SK-N-SH treated with all-trans-retinoic acid at 6 μM for 48 hours (cell line): ENCODE measurements at regions not wholly inside any gene's neighbourhood (a gene's known extent, or its start where the extent isn't known, plus 50 kb on each side); places are given as distances from the start of the nearest gene placed in this dataset.

Experiments
- ATAC-seq: fragments of 200-7000 bp; cut with Tn5 transposase; 3 replicates; pipeline ENCODE4 v1.9.1; 2020; ENCODE audit warnings: mild to moderate bottlenecking, moderate library complexity
- ARNTL ChIP-seq: fragments of 450-650 bp; formaldehyde crosslinking; IDR thresholded peaks from 2 replicates; pipeline ENCODE4 v1.5.0; 2020; ENCODE audit warnings: low read depth, mild to moderate bottlenecking, moderate library complexity, borderline replicate concordance
- BACH2 ChIP-seq: fragments of 250-450 bp; sonication (Bioruptor Pico); IDR thresholded peaks from 2 replicates; pipeline ENCODE4 v1.9.0; 2021; ENCODE audit warnings: mild to moderate bottlenecking, borderline replicate concordance
- CSDC2 ChIP-seq: fragments of 250-450 bp; sonication (Bioruptor Pico); IDR thresholded peaks from 2 replicates; pipeline ENCODE4 v1.5.0; 2020; ENCODE audit warnings: mild to moderate bottlenecking, moderate library complexity
- GLIS3 ChIP-seq: fragments of 250-450 bp; sonication (Bioruptor Pico); IDR thresholded peaks from 2 replicates; pipeline ENCODE4 v1.5.0; 2020; ENCODE audit warnings: mild to moderate bottlenecking, moderate library complexity
- ISL1 ChIP-seq: fragments of 250-450 bp; sonication (Bioruptor Pico); IDR thresholded peaks from 2 replicates; pipeline ENCODE4 v2.1.2; 2022; ENCODE audit warnings: mild to moderate bottlenecking, moderate library complexity
- OSR1 ChIP-seq: fragments of 250-450 bp; sonication (Bioruptor Pico); IDR thresholded peaks from 2 replicates; pipeline ENCODE4 v1.8.0; 2022; ENCODE audit warnings: moderate library complexity, mild to moderate bottlenecking, inconsistent platforms
- PPARA ChIP-seq: fragments of 250-450 bp; sonication (Bioruptor Pico); IDR thresholded peaks from 2 replicates; pipeline ENCODE4 v1.5.0; 2020; ENCODE audit warnings: mild to moderate bottlenecking, borderline replicate concordance
- RARB ChIP-seq: fragments of 250-450 bp; sonication (Bioruptor Pico); IDR thresholded peaks from 2 replicates; pipeline ENCODE4 v1.8.0; 2021; ENCODE audit warnings: mild to moderate bottlenecking, moderate library complexity
- TCF4 ChIP-seq: fragments of 250-450 bp; sonication (Bioruptor Pico); IDR thresholded peaks from 2 replicates; pipeline ENCODE4 v1.8.0; 2021; ENCODE audit warnings: mild to moderate bottlenecking, moderate library complexity, borderline replicate concordance
- ZC3H10 ChIP-seq: fragments of 250-450 bp; sonication (Bioruptor Pico); IDR thresholded peaks from 2 replicates; pipeline ENCODE4 v1.5.1; 2021; ENCODE audit warnings: mild to moderate bottlenecking, moderate library complexity
- ZFP3 ChIP-seq: fragments of 250-450 bp; sonication (Bioruptor Pico); IDR thresholded peaks from 2 replicates; pipeline ENCODE4 v1.5.0; 2020; ENCODE audit warnings: mild to moderate bottlenecking, moderate library complexity
- ZFP30 ChIP-seq: fragments of 450-650 bp; formaldehyde crosslinking; IDR thresholded peaks from 2 replicates; pipeline ENCODE4 v1.5.0; 2022; ENCODE audit warnings: mild to moderate bottlenecking, moderate library complexity
- ZNF565 ChIP-seq: fragments of 450-650 bp; formaldehyde crosslinking; conservative IDR thresholded peaks from 2 replicates; pipeline ENCODE4 v1.5.0; 2020; ENCODE audit warnings: low read depth, mild to moderate bottlenecking, moderate library complexity
- ZNF70 ChIP-seq: fragments of 450-650 bp; formaldehyde crosslinking; IDR thresholded peaks from 2 replicates; pipeline ENCODE4 v1.5.0; 2020; ENCODE audit warnings: mild to moderate bottlenecking, moderate library complexity
- ZNF8 ChIP-seq: fragments of 450-650 bp; formaldehyde crosslinking; IDR thresholded peaks from 2 replicates; pipeline ENCODE4 v1.5.0; 2020; ENCODE audit warnings: mild to moderate bottlenecking, moderate library complexity
- TF ChIP-seq, protein P1 (sequence below): fragments of 250-450 bp; sonication (Bioruptor Pico); IDR thresholded peaks from 2 replicates; pipeline ENCODE4 v1.5.1; 2021; ENCODE audit warnings: mild to moderate bottlenecking, moderate library complexity
- TF ChIP-seq, protein P2 (sequence below): fragments of 250-450 bp; sonication (Bioruptor Pico); IDR thresholded peaks from 2 replicates; pipeline ENCODE4 v1.5.1; 2020; ENCODE audit warnings: low read depth, mild to moderate bottlenecking, moderate library complexity
- TF ChIP-seq, protein P3 (sequence below): fragments of 250-450 bp; sonication (Bioruptor Pico); IDR thresholded peaks from 2 replicates; pipeline ENCODE4 v1.8.0; 2021; ENCODE audit warnings: low read depth, mild to moderate bottlenecking, moderate library complexity, borderline replicate concordance
- TF ChIP-seq, protein P4 (sequence below): fragments of 250-450 bp; sonication (Bioruptor Pico); IDR thresholded peaks from 2 replicates; pipeline ENCODE4 v1.8.0; 2020; ENCODE audit warnings: mild to moderate bottlenecking, moderate library complexity, borderline replicate concordance
- TF ChIP-seq, protein P5 (sequence below): fragments of 250-450 bp; sonication (Bioruptor Pico); IDR thresholded peaks from 2 replicates; pipeline ENCODE4 v1.5.0; 2020; ENCODE audit warnings: mild to moderate bottlenecking, moderate library complexity

DNA sequence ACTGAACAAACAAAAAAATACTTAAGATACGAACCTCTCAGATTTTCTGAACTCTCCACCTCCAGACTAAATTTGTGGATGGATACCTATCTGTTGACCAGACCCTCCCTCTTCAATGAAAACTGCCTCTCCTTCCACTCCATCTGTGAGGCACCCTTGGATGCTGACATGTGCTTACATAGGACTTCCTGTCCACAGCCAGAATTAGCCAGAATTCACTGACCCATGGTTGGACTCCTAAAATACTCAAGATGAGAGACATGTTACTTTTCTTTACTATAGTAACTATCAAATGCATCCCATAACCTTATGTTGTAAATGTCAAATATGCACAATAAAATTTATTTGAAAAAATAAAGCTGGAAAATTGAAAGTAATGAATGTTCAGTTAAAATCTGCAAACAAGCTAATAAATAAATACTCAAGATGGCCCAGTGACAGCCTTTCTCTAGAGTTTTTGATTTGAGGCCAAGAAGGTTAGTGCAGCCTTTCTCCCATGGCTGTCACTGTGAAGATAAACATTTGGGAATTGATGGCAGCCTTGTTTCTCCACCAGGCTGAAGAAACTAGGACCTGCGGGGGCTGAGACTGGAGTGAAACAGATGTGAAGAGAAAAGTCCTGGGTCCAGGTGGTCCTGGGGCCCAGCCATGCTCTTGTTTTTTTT, 287.0 kb downstream of the ZEB1 start (continued):
- TF ChIP-seq, protein P1, sequence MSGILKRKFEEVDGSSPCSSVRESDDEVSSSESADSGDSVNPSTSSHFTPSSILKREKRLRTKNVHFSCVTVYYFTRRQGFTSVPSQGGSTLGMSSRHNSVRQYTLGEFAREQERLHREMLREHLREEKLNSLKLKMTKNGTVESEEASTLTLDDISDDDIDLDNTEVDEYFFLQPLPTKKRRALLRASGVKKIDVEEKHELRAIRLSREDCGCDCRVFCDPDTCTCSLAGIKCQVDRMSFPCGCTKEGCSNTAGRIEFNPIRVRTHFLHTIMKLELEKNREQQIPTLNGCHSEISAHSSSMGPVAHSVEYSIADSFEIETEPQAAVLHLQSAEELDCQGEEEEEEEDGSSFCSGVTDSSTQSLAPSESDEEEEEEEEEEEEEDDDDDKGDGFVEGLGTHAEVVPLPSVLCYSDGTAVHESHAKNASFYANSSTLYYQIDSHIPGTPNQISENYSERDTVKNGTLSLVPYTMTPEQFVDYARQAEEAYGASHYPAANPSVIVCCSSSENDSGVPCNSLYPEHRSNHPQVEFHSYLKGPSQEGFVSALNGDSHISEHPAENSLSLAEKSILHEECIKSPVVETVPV (CRISPR knock-in tag): no peak

DNA sequence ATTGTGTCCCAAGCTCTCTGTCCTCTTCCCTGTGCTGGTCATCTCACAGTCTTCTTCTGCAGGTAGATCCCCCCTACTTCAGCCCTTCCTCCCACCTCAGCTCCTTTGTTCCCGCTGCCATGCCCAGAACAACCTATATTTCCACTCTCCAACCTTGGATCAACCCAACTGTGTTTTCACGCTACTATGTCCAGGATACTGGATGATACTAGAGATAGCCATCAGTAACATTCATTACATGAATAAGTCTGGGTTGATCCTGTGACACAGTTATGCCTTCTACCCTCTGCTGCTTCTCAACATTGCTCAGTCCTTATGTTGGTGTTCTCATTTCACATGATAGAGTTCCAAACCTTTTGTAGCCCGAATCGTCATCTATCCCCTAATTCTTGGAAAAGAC, 286.4 kb downstream of the ZEB1 start:
- TF ChIP-seq ZC3H10: no peak
- no peak for TF ChIP-seq ZFP30 (CRISPR knock-in tag)
- TF ChIP-seq BACH2 (CRISPR knock-in tag): no peak
- TF ChIP-seq ZNF70 (CRISPR knock-in tag): no peak
- TF ChIP-seq, protein P2, sequence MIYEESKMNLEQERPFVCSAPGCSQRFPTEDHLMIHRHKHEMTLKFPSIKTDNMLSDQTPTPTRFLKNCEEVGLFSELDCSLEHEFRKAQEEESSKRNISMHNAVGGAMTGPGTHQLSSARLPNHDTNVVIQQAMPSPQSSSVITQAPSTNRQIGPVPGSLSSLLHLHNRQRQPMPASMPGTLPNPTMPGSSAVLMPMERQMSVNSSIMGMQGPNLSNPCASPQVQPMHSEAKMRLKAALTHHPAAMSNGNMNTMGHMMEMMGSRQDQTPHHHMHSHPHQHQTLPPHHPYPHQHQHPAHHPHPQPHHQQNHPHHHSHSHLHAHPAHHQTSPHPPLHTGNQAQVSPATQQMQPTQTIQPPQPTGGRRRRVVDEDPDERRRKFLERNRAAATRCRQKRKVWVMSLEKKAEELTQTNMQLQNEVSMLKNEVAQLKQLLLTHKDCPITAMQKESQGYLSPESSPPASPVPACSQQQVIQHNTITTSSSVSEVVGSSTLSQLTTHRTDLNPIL (CRISPR knock-in tag): no peak
- TF ChIP-seq ZNF565: no peak
- TF ChIP-seq ZFP3: no peak
- TF ChIP-seq CSDC2 (CRISPR knock-in tag): no peak
- TF ChIP-seq, protein P3, sequence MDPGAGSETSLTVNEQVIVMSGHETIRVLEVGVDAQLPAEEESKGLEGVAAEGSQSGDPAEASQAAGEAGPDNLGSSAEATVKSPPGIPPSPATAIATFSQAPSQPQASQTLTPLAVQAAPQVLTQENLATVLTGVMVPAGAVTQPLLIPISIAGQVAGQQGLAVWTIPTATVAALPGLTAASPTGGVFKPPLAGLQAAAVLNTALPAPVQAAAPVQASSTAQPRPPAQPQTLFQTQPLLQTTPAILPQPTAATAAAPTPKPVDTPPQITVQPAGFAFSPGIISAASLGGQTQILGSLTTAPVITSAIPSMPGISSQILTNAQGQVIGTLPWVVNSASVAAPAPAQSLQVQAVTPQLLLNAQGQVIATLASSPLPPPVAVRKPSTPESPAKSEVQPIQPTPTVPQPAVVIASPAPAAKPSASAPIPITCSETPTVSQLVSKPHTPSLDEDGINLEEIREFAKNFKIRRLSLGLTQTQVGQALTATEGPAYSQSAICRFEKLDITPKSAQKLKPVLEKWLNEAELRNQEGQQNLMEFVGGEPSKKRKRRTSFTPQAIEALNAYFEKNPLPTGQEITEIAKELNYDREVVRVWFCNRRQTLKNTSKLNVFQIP (CRISPR knock-in tag): no peak
- TF ChIP-seq TCF4: no peak
- no peak for TF ChIP-seq GLIS3 (CRISPR knock-in tag)
- no peak for TF ChIP-seq ISL1 (CRISPR knock-in tag)
- TF ChIP-seq PPARA (CRISPR knock-in tag): no peak
- TF ChIP-seq, protein P4, sequence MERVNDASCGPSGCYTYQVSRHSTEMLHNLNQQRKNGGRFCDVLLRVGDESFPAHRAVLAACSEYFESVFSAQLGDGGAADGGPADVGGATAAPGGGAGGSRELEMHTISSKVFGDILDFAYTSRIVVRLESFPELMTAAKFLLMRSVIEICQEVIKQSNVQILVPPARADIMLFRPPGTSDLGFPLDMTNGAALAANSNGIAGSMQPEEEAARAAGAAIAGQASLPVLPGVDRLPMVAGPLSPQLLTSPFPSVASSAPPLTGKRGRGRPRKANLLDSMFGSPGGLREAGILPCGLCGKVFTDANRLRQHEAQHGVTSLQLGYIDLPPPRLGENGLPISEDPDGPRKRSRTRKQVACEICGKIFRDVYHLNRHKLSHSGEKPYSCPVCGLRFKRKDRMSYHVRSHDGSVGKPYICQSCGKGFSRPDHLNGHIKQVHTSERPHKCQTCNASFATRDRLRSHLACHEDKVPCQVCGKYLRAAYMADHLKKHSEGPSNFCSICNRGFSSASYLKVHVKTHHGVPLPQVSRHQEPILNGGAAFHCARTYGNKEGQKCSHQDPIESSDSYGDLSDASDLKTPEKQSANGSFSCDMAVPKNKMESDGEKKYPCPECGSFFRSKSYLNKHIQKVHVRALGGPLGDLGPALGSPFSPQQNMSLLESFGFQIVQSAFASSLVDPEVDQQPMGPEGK (CRISPR knock-in tag): no peak
- TF ChIP-seq ZNF8 (CRISPR knock-in tag): no peak
- TF ChIP-seq ARNTL (CRISPR knock-in tag): no peak
- TF ChIP-seq, protein P5, sequence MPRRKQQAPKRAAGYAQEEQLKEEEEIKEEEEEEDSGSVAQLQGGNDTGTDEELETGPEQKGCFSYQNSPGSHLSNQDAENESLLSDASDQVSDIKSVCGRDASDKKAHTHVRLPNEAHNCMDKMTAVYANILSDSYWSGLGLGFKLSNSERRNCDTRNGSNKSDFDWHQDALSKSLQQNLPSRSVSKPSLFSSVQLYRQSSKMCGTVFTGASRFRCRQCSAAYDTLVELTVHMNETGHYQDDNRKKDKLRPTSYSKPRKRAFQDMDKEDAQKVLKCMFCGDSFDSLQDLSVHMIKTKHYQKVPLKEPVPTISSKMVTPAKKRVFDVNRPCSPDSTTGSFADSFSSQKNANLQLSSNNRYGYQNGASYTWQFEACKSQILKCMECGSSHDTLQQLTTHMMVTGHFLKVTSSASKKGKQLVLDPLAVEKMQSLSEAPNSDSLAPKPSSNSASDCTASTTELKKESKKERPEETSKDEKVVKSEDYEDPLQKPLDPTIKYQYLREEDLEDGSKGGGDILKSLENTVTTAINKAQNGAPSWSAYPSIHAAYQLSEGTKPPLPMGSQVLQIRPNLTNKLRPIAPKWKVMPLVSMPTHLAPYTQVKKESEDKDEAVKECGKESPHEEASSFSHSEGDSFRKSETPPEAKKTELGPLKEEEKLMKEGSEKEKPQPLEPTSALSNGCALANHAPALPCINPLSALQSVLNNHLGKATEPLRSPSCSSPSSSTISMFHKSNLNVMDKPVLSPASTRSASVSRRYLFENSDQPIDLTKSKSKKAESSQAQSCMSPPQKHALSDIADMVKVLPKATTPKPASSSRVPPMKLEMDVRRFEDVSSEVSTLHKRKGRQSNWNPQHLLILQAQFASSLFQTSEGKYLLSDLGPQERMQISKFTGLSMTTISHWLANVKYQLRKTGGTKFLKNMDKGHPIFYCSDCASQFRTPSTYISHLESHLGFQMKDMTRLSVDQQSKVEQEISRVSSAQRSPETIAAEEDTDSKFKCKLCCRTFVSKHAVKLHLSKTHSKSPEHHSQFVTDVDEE (CRISPR knock-in tag): no peak
- TF ChIP-seq, all 23 proteins: peak for 0
- ATAC-seq: no peak

DNA sequence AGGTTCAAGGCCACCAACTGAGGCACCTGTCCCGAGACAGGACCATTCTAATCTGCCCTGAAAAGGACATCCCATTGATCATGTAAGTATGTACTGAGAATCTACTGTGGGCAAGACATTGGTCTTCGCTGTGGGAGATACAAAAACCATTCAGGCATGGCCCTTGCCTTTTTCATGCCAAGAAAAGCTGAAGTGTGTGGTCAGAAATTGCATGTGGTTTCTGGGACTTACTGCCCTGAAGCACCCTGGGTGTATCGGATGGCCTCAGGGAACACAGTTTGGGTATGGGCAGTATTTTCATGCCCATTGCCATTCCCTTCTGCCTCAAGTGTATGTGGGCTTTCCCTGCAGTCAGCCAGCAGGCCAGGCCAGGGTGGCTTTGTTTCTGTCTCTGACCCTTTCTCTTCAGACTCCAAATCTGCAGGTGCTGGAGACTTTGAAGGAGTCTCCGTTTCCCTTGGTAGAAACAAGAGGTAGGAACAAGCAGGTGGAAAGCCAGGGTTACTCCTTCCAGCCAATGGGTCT, 285.7 kb downstream of the ZEB1 start:
- no peak for ATAC-seq
- TF ChIP-seq OSR1: no peak
- no peak for TF ChIP-seq ISL1 (CRISPR knock-in tag)
- TF ChIP-seq ARNTL (CRISPR knock-in tag): no peak
- no peak for TF ChIP-seq ZC3H10
- TF ChIP-seq CSDC2 (CRISPR knock-in tag): no peak

DNA sequence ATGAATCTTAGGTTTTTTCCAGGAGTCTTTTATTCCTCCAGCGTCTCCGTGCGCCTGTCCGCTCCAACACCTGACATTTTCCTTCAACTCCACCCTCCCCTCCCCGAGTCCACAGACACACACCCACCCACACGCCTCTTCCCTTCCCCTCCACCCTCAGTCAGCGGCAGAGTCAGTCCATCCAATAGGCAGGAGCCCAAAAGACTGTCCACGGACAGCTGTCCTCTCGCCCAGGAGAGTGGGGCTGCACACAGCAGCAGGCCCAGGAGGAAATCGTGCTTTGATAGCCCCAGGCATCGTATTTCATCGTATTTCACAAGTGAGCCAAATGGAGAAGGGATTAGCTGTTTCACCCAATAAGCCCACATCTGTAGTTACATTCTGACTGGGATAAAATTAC, 285.1 kb downstream of the ZEB1 start:
- no peak for ATAC-seq
- no peak for TF ChIP-seq ZFP3
- TF ChIP-seq ZNF70 (CRISPR knock-in tag): no peak
- no peak for TF ChIP-seq RARB (CRISPR knock-in tag)
- no peak for TF ChIP-seq ZFP30 (CRISPR knock-in tag)
- no peak for TF ChIP-seq ISL1 (CRISPR knock-in tag)
- TF ChIP-seq, protein P5 (CRISPR knock-in tag): no peak
- TF ChIP-seq, protein P4 (CRISPR knock-in tag): no peak
